ENCODE measurements at regions not wholly inside any gene's neighbourhood (a gene's known extent, or its start where the extent isn't known, plus 50 kb on each side); places are given as distances from the start of the nearest gene placed in this dataset.

DNA sequence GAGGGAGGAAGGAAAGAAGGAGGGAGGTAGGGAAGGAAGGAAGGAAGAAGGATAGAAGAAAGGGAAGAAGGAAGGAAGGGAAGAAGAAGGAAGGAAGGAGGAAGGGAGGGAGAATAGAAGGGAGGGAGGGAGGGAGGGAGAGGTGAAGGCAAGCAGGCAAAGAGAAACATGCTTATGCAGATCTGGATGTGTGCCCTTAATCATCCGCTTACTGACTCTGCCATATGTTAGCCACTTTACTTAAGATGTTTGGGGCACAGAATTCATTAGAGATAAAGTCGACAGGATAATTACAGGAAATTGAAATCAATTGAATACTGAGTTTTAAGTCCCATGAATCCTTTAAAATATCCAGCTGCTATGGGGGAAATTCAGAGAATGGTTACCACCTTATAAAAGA is 334.2 kb downstream of the GRB14 start:
- H3K4me3 ChIP-seq (ENCODE audit: low read depth in 2 of 2, low read length in 1 of 2), result no peak overlapping the region
- H3K4me2 ChIP-seq, result no peak overlapping the region
- no peaks in the 10 kb centered on the region for H3F3A ChIP-seq (replicated peaks; ENCODE audit: insufficient read depth)
- TF ChIP-seq RCOR1 (IDR thresholded peaks at IDR 0.05; ENCODE audit: low read length) (no peak), SIN3A (IDR thresholded peaks at IDR 0.05; ENCODE audit: borderline replicate concordance, low read depth, low read length) (no peak), TEAD4 (IDR thresholded peaks at IDR 0.05; ENCODE audit: borderline replicate concordance, insufficient read depth) (no peak), CHD2 (IDR thresholded peaks at IDR 0.05; ENCODE audit: low read length, partially characterized antibody) (no peak), NFIC (IDR thresholded peaks at IDR 0.05; ENCODE audit: borderline replicate concordance) (no peak), NRF1 (IDR thresholded peaks at IDR 0.05; ENCODE audit: low read depth, low read length) (no peak), MEF2A (IDR thresholded peaks at IDR 0.05; ENCODE audit: borderline replicate concordance, low read depth) (no peak)
- ChIA-PET CTCF (no interaction called here), POLR2A (no interaction called here)
- H3K27ac ChIP-seq (ENCODE audit: low read depth in 2 of 2, low read length in 1 of 2), result no peak overlapping the region
- H3K79me2 ChIP-seq (ENCODE audit: insufficient read depth), result no peaks in the 10 kb centered on the region; the same call in 1 of the 2 replicates
- DNase-seq, result no peak
- no peaks in the 10 kb centered on the region for H3K27me3 ChIP-seq (ENCODE audit: insufficient read depth)
- no peaks in the 10 kb centered on the region for H3K9me3 ChIP-seq
- no peaks in the 10 kb centered on the region for H3K4me1 ChIP-seq (ENCODE audit: control insufficient read depth in 1 of 2, insufficient read depth in 2 of 2, low read depth in 1 of 2, low read length in 1 of 2)
- WGBS (ENCODE audit: low lambda C conversion rate), result 44% methylated on average over 2 of the region's 2 CpGs
- H3K36me3 ChIP-seq (replicated peaks in 1 of 2; ENCODE audit: control insufficient read depth in 1 of 2, insufficient read depth in 2 of 2, low read length in 1 of 2), result no peaks in the 10 kb centered on the region
- no peaks in the 10 kb centered on the region for H3K9me2 ChIP-seq
- H2AFZ ChIP-seq (ENCODE audit: low read depth), result no peak overlapping the region
- H3K9ac ChIP-seq, result no peak overlapping the region
- H4K20me1 ChIP-seq (ENCODE audit: insufficient read depth), result no peaks in the 10 kb centered on the region

DNA sequence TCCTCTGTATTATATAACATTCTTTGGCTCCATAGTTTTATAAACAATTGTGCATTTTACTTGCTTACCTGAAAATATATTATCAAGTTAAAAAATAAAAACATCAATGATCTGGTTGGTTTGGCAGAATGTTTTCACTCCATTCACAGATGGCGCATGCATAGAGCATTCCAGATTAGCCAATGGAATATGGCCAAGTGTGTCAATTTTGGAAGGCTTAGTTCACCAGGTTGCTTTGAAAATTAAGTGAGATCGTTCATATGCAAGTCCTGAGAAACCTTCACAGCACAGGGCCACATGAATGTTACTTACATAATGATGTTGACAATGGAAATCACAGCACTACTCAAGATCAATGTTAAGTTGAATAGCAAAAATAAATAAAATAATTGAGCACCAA is 335.7 kb downstream of the GRB14 start:
- Histone ChIP-seq H2AFZ (ENCODE audit: low read depth) (no peak overlapping the region), H3K36me3 (replicated peaks in 1 of 2; ENCODE audit: control insufficient read depth in 1 of 2, insufficient read depth in 2 of 2, low read length in 1 of 2) (no peaks in the 10 kb centered on the region), H3K79me2 (ENCODE audit: insufficient read depth) (no peaks in the 10 kb centered on the region; the same call in 1 of the 2 replicates), H3K4me2 (no peak overlapping the region), H3F3A (replicated peaks; ENCODE audit: insufficient read depth) (no peaks in the 10 kb centered on the region), H3K27me3 (ENCODE audit: insufficient read depth) (no peaks in the 10 kb centered on the region), H3K9ac (no peak overlapping the region), H3K9me3 (no peaks in the 10 kb centered on the region), H3K4me1 (ENCODE audit: control insufficient read depth in 1 of 2, insufficient read depth in 2 of 2, low read depth in 1 of 2, low read length in 1 of 2) (no peaks in the 10 kb centered on the region), H3K27ac (ENCODE audit: low read depth in 2 of 2, low read length in 1 of 2) (no peak overlapping the region), H3K4me3 (ENCODE audit: low read depth in 2 of 2, low read length in 1 of 2) (no peak overlapping the region), H3K9me2 (no peaks in the 10 kb centered on the region), H4K20me1 (ENCODE audit: insufficient read depth) (no peaks in the 10 kb centered on the region)
- CTCF ChIA-PET, result no interaction called here
- POLR2A ChIA-PET, result no interaction called here
- 53% methylated on average over 2 of the region's 2 CpGs for WGBS (ENCODE audit: low lambda C conversion rate)
- TF ChIP-seq GATA2 (CRISPR knock-in tag; IDR thresholded peaks at IDR 0.05) (no peak), ELF1 (IDR thresholded peaks at IDR 0.05) (no peak), MXI1 (IDR thresholded peaks at IDR 0.05; ENCODE audit: low read depth, low read length) (no peak), RXRA (IDR thresholded peaks at IDR 0.05; ENCODE audit: borderline replicate concordance, low read depth) (no peak), NFIC (IDR thresholded peaks at IDR 0.05; ENCODE audit: borderline replicate concordance) (no peak), CHD2 (IDR thresholded peaks at IDR 0.05; ENCODE audit: low read length, partially characterized antibody) (no peak), GABPA (IDR thresholded peaks at IDR 0.05; ENCODE audit: low read depth) (no peak), EZH2phosphoT487 (IDR thresholded peaks at IDR 0.05; ENCODE audit: borderline replicate concordance, low read depth) (no peak), EP300 (IDR thresholded peaks at IDR 0.05; ENCODE audit: borderline replicate concordance in 1 of 2, low read depth in 1 of 2, low read length in 1 of 2) (no peak), FOXJ3 (CRISPR knock-in tag; IDR thresholded peaks at IDR 0.05) (no peak), FOSL2 (IDR thresholded peaks at IDR 0.05; ENCODE audit: borderline replicate concordance, low read depth) (no peak)
- TF ChIP-seq, protein P1, sequence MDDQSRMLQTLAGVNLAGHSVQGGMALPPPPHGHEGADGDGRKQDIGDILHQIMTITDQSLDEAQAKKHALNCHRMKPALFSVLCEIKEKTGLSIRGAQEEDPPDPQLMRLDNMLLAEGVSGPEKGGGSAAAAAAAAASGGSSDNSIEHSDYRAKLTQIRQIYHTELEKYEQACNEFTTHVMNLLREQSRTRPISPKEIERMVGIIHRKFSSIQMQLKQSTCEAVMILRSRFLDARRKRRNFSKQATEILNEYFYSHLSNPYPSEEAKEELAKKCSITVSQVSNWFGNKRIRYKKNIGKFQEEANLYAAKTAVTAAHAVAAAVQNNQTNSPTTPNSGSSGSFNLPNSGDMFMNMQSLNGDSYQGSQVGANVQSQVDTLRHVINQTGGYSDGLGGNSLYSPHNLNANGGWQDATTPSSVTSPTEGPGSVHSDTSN (IDR thresholded peaks at IDR 0.05), result no peak
- TF ChIP-seq, protein P2, sequence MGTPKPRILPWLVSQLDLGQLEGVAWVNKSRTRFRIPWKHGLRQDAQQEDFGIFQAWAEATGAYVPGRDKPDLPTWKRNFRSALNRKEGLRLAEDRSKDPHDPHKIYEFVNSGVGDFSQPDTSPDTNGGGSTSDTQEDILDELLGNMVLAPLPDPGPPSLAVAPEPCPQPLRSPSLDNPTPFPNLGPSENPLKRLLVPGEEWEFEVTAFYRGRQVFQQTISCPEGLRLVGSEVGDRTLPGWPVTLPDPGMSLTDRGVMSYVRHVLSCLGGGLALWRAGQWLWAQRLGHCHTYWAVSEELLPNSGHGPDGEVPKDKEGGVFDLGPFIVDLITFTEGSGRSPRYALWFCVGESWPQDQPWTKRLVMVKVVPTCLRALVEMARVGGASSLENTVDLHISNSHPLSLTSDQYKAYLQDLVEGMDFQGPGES (IDR thresholded peaks at IDR 0.05; ENCODE audit: low read depth, low read length), result no peak
- TF ChIP-seq, protein P3, sequence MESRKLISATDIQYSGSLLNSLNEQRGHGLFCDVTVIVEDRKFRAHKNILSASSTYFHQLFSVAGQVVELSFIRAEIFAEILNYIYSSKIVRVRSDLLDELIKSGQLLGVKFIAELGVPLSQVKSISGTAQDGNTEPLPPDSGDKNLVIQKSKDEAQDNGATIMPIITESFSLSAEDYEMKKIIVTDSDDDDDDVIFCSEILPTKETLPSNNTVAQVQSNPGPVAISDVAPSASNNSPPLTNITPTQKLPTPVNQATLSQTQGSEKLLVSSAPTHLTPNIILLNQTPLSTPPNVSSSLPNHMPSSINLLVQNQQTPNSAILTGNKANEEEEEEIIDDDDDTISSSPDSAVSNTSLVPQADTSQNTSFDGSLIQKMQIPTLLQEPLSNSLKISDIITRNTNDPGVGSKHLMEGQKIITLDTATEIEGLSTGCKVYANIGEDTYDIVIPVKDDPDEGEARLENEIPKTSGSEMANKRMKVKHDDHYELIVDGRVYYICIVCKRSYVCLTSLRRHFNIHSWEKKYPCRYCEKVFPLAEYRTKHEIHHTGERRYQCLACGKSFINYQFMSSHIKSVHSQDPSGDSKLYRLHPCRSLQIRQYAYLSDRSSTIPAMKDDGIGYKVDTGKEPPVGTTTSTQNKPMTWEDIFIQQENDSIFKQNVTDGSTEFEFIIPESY (IDR thresholded peaks at IDR 0.05; ENCODE audit: borderline replicate concordance, low read depth), result no peak
- TF ChIP-seq, protein P4, sequence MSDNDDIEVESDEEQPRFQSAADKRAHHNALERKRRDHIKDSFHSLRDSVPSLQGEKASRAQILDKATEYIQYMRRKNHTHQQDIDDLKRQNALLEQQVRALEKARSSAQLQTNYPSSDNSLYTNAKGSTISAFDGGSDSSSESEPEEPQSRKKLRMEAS (IDR thresholded peaks at IDR 0.05; ENCODE audit: low read depth), result no peak
- DNase-seq, result no peak

Data from SK-N-SH (cell line).